ENCODE measurements at regions not wholly inside any gene's neighbourhood (a gene's known extent, or its start where the extent isn't known, plus 50 kb on each side); places are given as distances from the start of the nearest gene placed in this dataset.
"Not testable (repeated sequence)": the region's sequence is repeated elsewhere in the genome, so short reads cannot be mapped to it uniquely, and the experiment has no call there.

DNA sequence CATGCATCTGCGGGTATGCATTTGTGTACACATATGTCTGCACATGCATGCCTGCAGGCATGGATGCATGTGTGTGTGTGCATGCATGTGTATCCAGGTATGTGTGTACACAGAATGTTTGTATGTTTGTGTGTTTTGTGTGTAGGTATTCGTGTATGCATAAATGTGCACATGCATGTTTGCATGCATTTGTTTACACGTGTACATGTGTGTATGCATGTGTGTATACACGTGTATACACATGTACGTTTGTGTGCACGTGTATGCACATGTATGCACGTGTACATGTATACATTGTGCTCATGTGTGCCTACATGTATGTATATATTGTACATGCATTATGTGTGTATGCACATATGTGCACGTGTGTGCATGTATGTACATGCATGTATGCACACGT is 171.4 kb upstream of the ZNF322 start:
- ATAC-seq; H3K36me3 ChIP-seq (ENCODE audit: control insufficient read depth in 2 of 2, insufficient read depth in 2 of 2, low read length in 1 of 2); H3K27me3 ChIP-seq (replicated peaks in 1 of 2; ENCODE audit: control insufficient read depth in 2 of 2, insufficient read depth in 2 of 2, low read length in 1 of 2); CTCF ChIA-PET; BruUV-seq (replicated peaks); DNase-seq (ENCODE audit: low read depth, low spot score); H2AFZ ChIP-seq (ENCODE audit: control insufficient read depth, low read depth, low read length); SMC1A ChIA-PET (ENCODE audit: uncharacterized antibody, unreplicated experiment); H3K4me2 ChIP-seq (ENCODE audit: control insufficient read depth, insufficient read depth); POLR2A ChIA-PET; H3K27ac ChIP-seq (ENCODE audit: control insufficient read depth, insufficient read depth); H3K9me3 ChIP-seq (replicated peaks; ENCODE audit: control insufficient read depth, insufficient read depth, low read length); H4K20me1 ChIP-seq (ENCODE audit: control insufficient read depth, insufficient read depth); H3K79me2 ChIP-seq (ENCODE audit: control insufficient read depth, insufficient read depth, low read length); H3K9ac ChIP-seq (ENCODE audit: control insufficient read depth, insufficient read depth, low read length); H3K4me3 ChIP-seq; FAIRE-seq; intact Hi-C loops (cut with micrococcal nuclease; ENCODE audit: unreplicated experiment); in situ Hi-C loops (cut with MboI); RAD21 ChIA-PET (ENCODE audit: unreplicated experiment); H3K4me1 ChIP-seq (ENCODE audit: control insufficient read depth, insufficient read depth, low read length): not testable (repeated sequence)
- 77% methylated on average over 9 of the region's 9 CpGs for WGBS (ENCODE audit: insufficient coverage, insufficient replicate concordance, low lambda C conversion rate, missing lambda C conversion rate)

DNA sequence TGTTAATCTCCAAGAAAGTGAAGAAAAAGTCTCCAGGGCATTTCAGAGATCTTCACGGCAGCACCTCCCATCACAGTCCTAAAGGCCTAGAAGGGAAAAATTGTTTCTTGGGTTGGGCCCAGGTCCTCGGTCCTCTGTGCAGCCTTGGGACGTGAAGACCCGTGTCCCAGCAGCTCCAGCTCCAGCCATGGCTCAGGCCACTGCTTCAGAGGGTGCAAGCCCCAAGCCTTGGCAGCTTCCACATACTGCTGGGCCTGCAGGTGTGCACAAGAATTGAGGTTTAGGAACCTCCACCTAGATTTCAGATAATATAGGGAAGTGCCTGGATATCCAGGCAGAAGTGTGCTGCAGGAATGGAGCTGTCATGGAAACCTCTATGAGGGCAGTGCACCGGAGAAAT is 176.2 kb upstream of the ZNF322 start:
- H3K36me3 ChIP-seq (ENCODE audit: control insufficient read depth in 2 of 2, insufficient read depth in 2 of 2, low read length in 1 of 2); DNase-seq (ENCODE audit: low read depth, low spot score); H3K4me1 ChIP-seq (ENCODE audit: control insufficient read depth, insufficient read depth, low read length); H3K9me3 ChIP-seq (replicated peaks; ENCODE audit: control insufficient read depth, insufficient read depth, low read length); CTCF ChIA-PET; POLR2A ChIA-PET; H3K79me2 ChIP-seq (ENCODE audit: control insufficient read depth, insufficient read depth, low read length); in situ Hi-C loops (cut with MboI); BruUV-seq (replicated peaks); RAD21 ChIA-PET (ENCODE audit: unreplicated experiment); SMC1A ChIA-PET (ENCODE audit: uncharacterized antibody, unreplicated experiment); H3K27ac ChIP-seq (ENCODE audit: control insufficient read depth, insufficient read depth); H3K27me3 ChIP-seq (replicated peaks in 1 of 2; ENCODE audit: control insufficient read depth in 2 of 2, insufficient read depth in 2 of 2, low read length in 1 of 2); intact Hi-C loops (cut with micrococcal nuclease; ENCODE audit: unreplicated experiment); H2AFZ ChIP-seq (ENCODE audit: control insufficient read depth, low read depth, low read length); H3K4me3 ChIP-seq; H3K9ac ChIP-seq (ENCODE audit: control insufficient read depth, insufficient read depth, low read length); H3K4me2 ChIP-seq (ENCODE audit: control insufficient read depth, insufficient read depth); H4K20me1 ChIP-seq (ENCODE audit: control insufficient read depth, insufficient read depth); ATAC-seq; FAIRE-seq: not testable (repeated sequence)
- 90% methylated on average over 2 of the region's 5 CpGs for WGBS (ENCODE audit: insufficient coverage, insufficient replicate concordance, low lambda C conversion rate, missing lambda C conversion rate)

DNA sequence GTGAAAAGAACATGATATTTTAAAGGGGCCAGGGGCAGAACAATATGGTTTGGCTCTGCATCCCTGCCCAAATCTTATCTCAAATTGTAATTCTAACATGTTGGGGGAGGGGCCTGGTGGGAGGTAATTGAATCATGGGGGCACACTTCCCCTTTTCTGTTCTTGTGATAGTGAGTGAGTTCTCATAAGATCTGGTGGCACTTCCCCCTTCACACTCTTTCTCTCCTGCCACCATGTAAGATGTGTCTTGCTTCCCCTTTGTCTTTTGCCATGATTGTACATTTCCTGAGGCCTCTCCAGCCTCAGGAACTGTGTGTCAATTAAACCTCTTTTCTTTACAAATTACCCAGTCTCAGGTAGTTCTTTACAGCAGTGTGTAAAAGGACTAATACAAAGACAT is 177.1 kb upstream of the ZNF322 start:
- H3K9ac ChIP-seq (ENCODE audit: control insufficient read depth, insufficient read depth, low read length); H3K4me3 ChIP-seq; BruUV-seq (replicated peaks); POLR2A ChIA-PET; H3K36me3 ChIP-seq (ENCODE audit: control insufficient read depth in 2 of 2, insufficient read depth in 2 of 2, low read length in 1 of 2); H4K20me1 ChIP-seq (ENCODE audit: control insufficient read depth, insufficient read depth); ATAC-seq; SMC1A ChIA-PET (ENCODE audit: uncharacterized antibody, unreplicated experiment); H3K27me3 ChIP-seq (replicated peaks in 1 of 2; ENCODE audit: control insufficient read depth in 2 of 2, insufficient read depth in 2 of 2, low read length in 1 of 2); H3K79me2 ChIP-seq (ENCODE audit: control insufficient read depth, insufficient read depth, low read length); RAD21 ChIA-PET (ENCODE audit: unreplicated experiment); H3K27ac ChIP-seq (ENCODE audit: control insufficient read depth, insufficient read depth); FAIRE-seq; in situ Hi-C loops (cut with MboI); H3K4me2 ChIP-seq (ENCODE audit: control insufficient read depth, insufficient read depth); H2AFZ ChIP-seq (ENCODE audit: control insufficient read depth, low read depth, low read length); CTCF ChIA-PET; intact Hi-C loops (cut with micrococcal nuclease; ENCODE audit: unreplicated experiment); H3K4me1 ChIP-seq (ENCODE audit: control insufficient read depth, insufficient read depth, low read length); H3K9me3 ChIP-seq (replicated peaks; ENCODE audit: control insufficient read depth, insufficient read depth, low read length); DNase-seq (ENCODE audit: low read depth, low spot score): not testable (repeated sequence)
- peak; percentile 45; the same call in 1 of the 2 replicates for TF ChIP-seq SPI1 (IDR thresholded peaks at IDR 0.05; ENCODE audit: borderline replicate concordance, insufficient read depth, low read depth, low read length)

DNA sequence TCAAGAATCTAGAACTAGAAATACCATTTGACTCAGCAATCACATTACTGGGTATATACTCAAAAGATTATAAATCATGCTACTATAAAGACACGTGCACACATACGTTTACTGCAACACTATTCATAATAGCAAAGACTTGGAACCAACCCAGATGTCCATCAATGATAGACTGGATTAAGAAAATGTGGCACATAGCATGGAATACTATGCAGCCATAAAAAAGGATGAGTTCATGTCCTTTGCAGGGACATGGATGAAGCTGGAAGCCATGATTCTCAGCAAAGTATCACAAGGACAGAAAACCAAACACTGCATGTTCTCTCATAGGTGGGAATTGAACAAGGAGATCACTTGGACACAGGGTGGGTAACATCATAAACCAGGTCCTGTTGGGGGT is 185.3 kb upstream of the ZNF322 start:
- DNase-seq (ENCODE audit: low read depth, low spot score); H3K36me3 ChIP-seq (ENCODE audit: control insufficient read depth in 2 of 2, insufficient read depth in 2 of 2, low read length in 1 of 2); RAD21 ChIA-PET (ENCODE audit: unreplicated experiment); FAIRE-seq; H3K27ac ChIP-seq (ENCODE audit: control insufficient read depth, insufficient read depth); SMC1A ChIA-PET (ENCODE audit: uncharacterized antibody, unreplicated experiment); in situ Hi-C loops (cut with MboI); POLR2A ChIA-PET; H3K4me2 ChIP-seq (ENCODE audit: control insufficient read depth, insufficient read depth); H2AFZ ChIP-seq (ENCODE audit: control insufficient read depth, low read depth, low read length); H3K4me1 ChIP-seq (ENCODE audit: control insufficient read depth, insufficient read depth, low read length); H3K9ac ChIP-seq (ENCODE audit: control insufficient read depth, insufficient read depth, low read length); ATAC-seq; H3K4me3 ChIP-seq; CTCF ChIA-PET; intact Hi-C loops (cut with micrococcal nuclease; ENCODE audit: unreplicated experiment); H3K27me3 ChIP-seq (replicated peaks in 1 of 2; ENCODE audit: control insufficient read depth in 2 of 2, insufficient read depth in 2 of 2, low read length in 1 of 2); H3K79me2 ChIP-seq (ENCODE audit: control insufficient read depth, insufficient read depth, low read length); H3K9me3 ChIP-seq (replicated peaks; ENCODE audit: control insufficient read depth, insufficient read depth, low read length); BruUV-seq (replicated peaks); H4K20me1 ChIP-seq (ENCODE audit: control insufficient read depth, insufficient read depth): not testable (repeated sequence)
- 100% methylated on average over 2 of the region's 2 CpGs for WGBS (ENCODE audit: insufficient coverage, insufficient replicate concordance, low lambda C conversion rate, missing lambda C conversion rate)
